Left lung (tissue), 4 donors: ENCODE measurements at regions not wholly inside any gene's neighbourhood (a gene's known extent, or its start where the extent isn't known, plus 50 kb on each side); places are given as distances from the start of the nearest gene placed in this dataset.
A peak's percentile ranks its signal among the peaks of the same experiment; 100 is the strongest.

Experiments used
- ATAC-seq: fragments of 200-7000 bp; cut with Tn5 transposase; one replicate; pipeline ENCODE4 v1.9.1; 2020; ENCODE audit warnings: moderate library complexity
- DNase-seq, 4 donors: peaks; one replicate each; pipeline ENCODE4 v3.0.0-alpha.2; 2013 to 2020
- H3K27ac ChIP-seq, 2 donors: fragments of 200-600 bp; sonication (generic) in 1 of 2; one replicate each; pipeline versions ENCODE4 v1.5.0 to v1.8.0; 2020 to 2021
- H3K27me3 ChIP-seq, 2 donors: fragments of 200-600 bp; sonication (generic) in 1 of 2; one replicate each; pipeline versions ENCODE4 v1.5.0 to v1.8.0; 2020 to 2021
- H3K36me3 ChIP-seq, 2 donors: fragments of 200-600 bp; sonication (generic) in 1 of 2; one replicate each; pipeline versions ENCODE4 v1.5.0 to v1.8.0; 2020 to 2021
- H3K4me1 ChIP-seq, 2 donors: fragments of 200-600 bp; one replicate each; pipeline ENCODE4 v1.8.0; 2021
- H3K4me3 ChIP-seq, 2 donors: fragments of 200-600 bp; sonication (generic) in 1 of 2; one replicate each; pipeline versions ENCODE4 v1.5.0 to v1.8.0; 2020 to 2021; ENCODE audit warnings: mild to moderate bottlenecking in 1 of 2
- H3K9me3 ChIP-seq, 2 donors: fragments of 200-600 bp; sonication (generic) in 1 of 2; one replicate each; pipeline versions ENCODE4 v1.5.0 to v1.8.0; 2020 to 2021
- intact Hi-C, 2 donors: fragments of 100-400 bp; cut with DNase I; formaldehyde crosslinking; loops; one replicate each; pipeline versions ENCODE4 v1.11.2 to v1.14.2; 2022
- TF ChIP-seq, protein P1 (sequence below), 2 donors: fragments of 200-600 bp; sonication (generic) in 1 of 2; IDR thresholded peaks; one replicate each; pipeline versions ENCODE4 v1.5.0 to v1.8.0; 2021; ENCODE audit warnings: antibody characterized with exemption in 2 of 2
- donor health status: DM: no; HTN: yes; CAD: no.
- donor health status: DM: no; HTN: no; CAD: no.

DNA sequence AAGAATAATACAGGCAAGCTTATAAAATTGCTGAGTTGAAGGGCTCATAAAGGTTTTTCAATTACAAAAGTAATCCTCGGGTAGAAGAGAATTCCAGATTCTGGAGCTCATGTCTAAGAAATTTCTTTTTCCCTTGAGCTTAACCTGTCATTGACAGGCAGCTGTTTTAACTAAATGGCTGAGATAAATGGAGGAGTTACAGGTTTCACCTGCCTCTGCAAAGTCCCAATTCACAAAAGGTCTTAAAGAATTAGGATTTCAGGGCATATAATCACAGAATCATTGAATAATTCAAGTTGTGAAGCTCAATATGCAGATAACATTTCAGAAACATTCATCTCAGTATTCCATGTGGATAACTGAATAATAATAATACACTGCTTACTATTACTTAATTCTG, 660.1 kb upstream of the NRSN1 start:
- ATAC-seq = no peak
- H3K27ac ChIP-seq = no peak overlapping the region
- no peak overlapping the region for H3K4me3 ChIP-seq
- DNase-seq = no peak
- H3K9me3 ChIP-seq = peaks cover 0 to 2% of the 10 kb centered on the region in 2 donors
- intact Hi-C loops = no loop called here
- TF ChIP-seq, protein P1, sequence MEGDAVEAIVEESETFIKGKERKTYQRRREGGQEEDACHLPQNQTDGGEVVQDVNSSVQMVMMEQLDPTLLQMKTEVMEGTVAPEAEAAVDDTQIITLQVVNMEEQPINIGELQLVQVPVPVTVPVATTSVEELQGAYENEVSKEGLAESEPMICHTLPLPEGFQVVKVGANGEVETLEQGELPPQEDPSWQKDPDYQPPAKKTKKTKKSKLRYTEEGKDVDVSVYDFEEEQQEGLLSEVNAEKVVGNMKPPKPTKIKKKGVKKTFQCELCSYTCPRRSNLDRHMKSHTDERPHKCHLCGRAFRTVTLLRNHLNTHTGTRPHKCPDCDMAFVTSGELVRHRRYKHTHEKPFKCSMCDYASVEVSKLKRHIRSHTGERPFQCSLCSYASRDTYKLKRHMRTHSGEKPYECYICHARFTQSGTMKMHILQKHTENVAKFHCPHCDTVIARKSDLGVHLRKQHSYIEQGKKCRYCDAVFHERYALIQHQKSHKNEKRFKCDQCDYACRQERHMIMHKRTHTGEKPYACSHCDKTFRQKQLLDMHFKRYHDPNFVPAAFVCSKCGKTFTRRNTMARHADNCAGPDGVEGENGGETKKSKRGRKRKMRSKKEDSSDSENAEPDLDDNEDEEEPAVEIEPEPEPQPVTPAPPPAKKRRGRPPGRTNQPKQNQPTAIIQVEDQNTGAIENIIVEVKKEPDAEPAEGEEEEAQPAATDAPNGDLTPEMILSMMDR (IDR thresholded peaks at IDR 0.05) = no peak
- no peaks in the 10 kb centered on the region for H3K27me3 ChIP-seq
- H3K36me3 ChIP-seq = no peaks in the 10 kb centered on the region
- no peaks in the 10 kb centered on the region for H3K4me1 ChIP-seq

DNA sequence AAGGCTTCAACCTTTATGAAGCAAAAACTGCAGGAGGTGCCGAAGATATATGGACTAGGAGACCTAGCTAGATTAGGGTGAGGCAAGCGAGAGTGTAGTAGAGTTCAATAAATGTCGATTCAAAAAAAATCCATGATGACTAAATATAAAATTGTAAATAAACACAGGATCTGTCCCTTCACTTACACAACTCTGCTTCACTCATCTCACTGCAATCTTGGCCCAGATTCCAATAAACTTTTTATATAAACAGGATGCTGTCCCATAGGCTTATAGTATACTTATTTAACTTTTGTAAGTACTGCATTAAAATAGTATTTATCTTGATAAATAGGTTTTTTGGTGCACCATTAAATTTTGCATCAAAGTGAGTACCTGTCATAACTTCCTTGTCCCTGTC, 648.4 kb upstream of the NRSN1 start:
- Histone ChIP-seq H3K4me1 (no peaks in the 10 kb centered on the region), H3K27ac (no peak overlapping the region), H3K27me3 (no peaks in the 10 kb centered on the region), H3K36me3 (no peaks in the 10 kb centered on the region), H3K9me3 (peaks cover 0 to 12% of the 10 kb centered on the region in 2 donors), H3K4me3 (no peak overlapping the region)
- ATAC-seq (no peak), DNase-seq (peak in 1 of 4 donors; percentile 14)
- intact Hi-C loops = no loop called here
- TF ChIP-seq, protein P1 (IDR thresholded peaks at IDR 0.05) = no peak

DNA sequence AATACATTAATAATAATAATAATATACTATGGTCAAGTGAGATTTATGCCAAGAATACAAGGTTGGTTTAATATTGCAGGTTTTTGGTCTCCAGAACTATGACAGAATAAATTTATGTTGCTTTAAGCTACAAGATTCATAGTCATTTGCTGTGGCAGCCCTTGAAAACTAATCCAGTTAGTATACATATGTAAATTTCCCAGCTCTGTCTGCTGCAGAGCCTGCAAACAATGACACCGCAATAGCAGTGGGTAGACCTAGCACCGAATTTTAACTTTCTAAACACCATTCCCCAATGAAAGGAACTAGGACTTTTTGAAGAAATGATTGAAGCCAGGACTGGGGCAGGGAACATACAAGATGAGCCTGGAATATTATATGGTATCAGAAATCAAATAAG, 647.7 kb upstream of the NRSN1 start:
- no peaks in the 10 kb centered on the region for H3K27me3 ChIP-seq
- ATAC-seq (no peak), DNase-seq (no peak)
- no peak overlapping the region for H3K4me3 ChIP-seq
- H3K36me3 ChIP-seq = no peaks in the 10 kb centered on the region
- intact Hi-C loops = no loop called here
- H3K9me3 ChIP-seq = peaks cover 0 to 11% of the 10 kb centered on the region in 2 donors
- TF ChIP-seq, protein P1 (IDR thresholded peaks at IDR 0.05) = no peak
- H3K27ac ChIP-seq = no peak overlapping the region
- no peaks in the 10 kb centered on the region for H3K4me1 ChIP-seq

DNA sequence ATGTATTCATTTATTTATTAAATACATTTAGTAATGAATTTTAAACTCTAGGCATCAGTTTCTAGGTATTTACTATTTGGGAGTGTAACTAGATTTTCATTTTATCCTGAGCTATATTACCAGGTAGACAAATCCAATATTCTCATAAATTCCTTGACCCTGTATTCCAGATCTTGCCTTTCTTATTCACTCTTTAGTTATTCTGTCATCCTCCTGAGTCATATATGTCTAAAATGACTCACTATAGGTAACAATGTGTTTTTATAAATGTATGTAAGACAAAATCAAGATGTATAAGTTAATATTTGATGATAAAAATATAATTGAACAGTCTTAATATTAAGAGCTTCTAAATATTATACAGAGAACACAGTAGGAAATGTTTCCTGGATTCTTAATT, 642.1 kb upstream of the NRSN1 start:
- Histone ChIP-seq H3K4me3 (no peak overlapping the region), H3K4me1 (no peaks in the 10 kb centered on the region), H3K9me3 (no peaks in the 10 kb centered on the region), H3K27ac (no peak overlapping the region), H3K27me3 (no peaks in the 10 kb centered on the region), H3K36me3 (no peaks in the 10 kb centered on the region)
- ATAC-seq (no peak), DNase-seq (no peak)
- TF ChIP-seq, protein P1 (IDR thresholded peaks at IDR 0.05) = no peak
- intact Hi-C loops = no loop called here

DNA sequence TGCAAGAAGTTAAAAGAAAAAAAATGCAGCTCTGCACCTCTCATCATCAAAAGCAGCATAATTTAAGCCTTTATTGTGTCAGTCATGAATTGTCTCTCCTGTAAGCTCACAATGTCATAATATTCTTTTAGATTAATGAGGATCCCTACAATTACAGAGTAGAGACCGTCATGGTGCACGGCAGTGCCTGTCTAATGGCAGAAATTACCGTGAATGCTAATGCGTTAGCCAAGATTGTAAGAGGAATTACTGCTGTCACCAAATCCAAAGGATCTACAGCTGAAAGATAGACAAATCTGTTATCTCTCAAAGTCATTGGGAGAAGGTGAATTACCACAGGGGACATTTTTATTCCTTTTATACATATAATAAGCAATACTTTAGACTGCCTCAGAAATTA, 631.6 kb upstream of the NRSN1 start:
- DNase-seq (no peak), ATAC-seq (no peak)
- Histone ChIP-seq H3K27ac (no peak overlapping the region), H3K27me3 (no peaks in the 10 kb centered on the region), H3K4me1 (no peaks in the 10 kb centered on the region), H3K9me3 (peaks cover 0 to 5% of the 10 kb centered on the region in 2 donors), H3K36me3 (no peaks in the 10 kb centered on the region), H3K4me3 (no peak overlapping the region)
- intact Hi-C loops = no loop called here
- TF ChIP-seq, protein P1 (IDR thresholded peaks at IDR 0.05) = no peak
